Stimulated activated CD8-positive, alpha-beta memory T cell treated with anti-CD3 and anti-CD28 coated beads, Interleukin-4, amount 100 ng/mL, for 24 hours (primary cell): ENCODE measurements at regions not wholly inside any gene's neighbourhood (a gene's known extent, or its start where the extent isn't known, plus 50 kb on each side); places are given as distances from the start of the nearest gene placed in this dataset.
"Not testable (repeated sequence)": the region's sequence is repeated elsewhere in the genome, so short reads cannot be mapped to it uniquely, and the experiment has no call there.

Source experiments
- DNase-seq: peaks from one replicate; pipeline ENCODE4 v3.0.0-alpha.2; 2020; ENCODE audit warnings: low read depth

GRCh38 chr6:144683216-144684070, 398.3 kb downstream of the UTRN start:
- no peak for DNase-seq

GRCh38 chr6:144688713-144689112, 403.6 kb downstream of the UTRN start:
- no peak for DNase-seq

DNA sequence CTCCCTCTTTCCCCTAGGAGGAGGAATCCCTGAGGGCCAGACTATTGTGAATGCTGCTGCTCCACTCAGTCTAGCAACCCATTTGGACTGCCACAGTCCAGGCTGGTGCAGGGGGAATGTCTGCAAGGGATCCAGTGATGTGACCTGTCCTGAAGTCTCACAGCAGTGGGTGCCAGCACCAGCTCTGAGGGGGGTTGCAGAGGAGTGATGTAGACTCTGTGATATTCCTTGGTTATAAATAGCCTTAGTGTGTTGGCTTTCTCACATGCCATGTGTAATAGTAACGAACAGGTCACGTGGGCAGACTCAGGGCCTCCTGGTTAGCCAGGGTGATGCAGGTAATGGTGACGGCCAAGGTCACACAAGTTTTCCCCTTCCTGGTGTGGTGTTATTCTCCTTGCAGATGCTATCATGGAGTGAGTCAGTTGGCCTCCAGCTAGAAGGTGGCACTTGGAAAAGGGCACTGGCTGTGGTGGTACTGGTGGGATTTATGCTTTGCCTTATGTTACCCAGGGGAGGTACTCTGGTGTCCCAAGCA, 404.4 kb downstream of the UTRN start:
- no peak for DNase-seq

- no peak for DNase-seq
Observed at GRCh38 chr6:144690133-144690532, 405.0 kb downstream of the UTRN start.

- no peak for DNase-seq
Observed at GRCh38 chr6:144690666-144691065, 405.5 kb downstream of the UTRN start.

DNA sequence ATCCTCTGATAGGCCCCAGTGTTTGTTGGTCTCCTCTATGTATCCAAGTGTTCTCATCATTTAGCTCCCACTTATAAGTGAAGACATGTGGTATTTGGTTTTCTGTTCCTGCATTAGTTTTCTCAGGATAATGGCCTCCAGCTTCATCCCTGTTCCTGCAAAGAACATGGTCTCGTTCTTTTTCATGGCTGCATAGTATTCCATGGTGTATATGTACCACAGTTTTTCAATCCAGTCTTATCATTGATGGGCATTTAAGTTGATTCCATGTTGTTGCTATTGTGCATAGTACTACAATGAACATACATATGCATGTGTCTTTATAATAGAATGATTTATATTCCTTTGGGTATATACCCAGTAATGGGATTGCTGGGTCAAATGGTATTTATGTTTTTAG, 406.9 kb downstream of the UTRN start:
- DNase-seq: not testable (repeated sequence)

- no peak for DNase-seq
Observed at GRCh38 chr6:144695858-144696533, 410.9 kb downstream of the UTRN start.

- DNase-seq: no peak
Observed at GRCh38 chr6:144696610-144697368, 411.7 kb downstream of the UTRN start.

DNA sequence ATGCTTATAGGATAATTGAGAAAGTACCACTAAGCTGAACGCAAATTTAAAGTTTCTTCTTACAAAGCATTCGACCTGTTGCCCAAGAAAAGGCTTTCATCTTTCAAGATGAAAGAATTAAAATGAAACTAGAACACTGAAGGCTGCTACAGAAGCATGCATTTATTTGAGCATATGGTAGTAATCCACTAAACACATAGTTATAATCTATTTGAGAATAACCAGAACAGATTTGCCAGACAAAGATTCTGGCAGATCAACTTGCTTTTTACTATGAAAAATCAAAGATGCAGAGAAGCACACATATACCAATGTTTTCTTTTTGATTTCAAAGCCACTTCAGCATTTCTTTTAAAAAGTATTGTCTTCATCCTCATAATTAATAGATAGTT, 412.2 kb downstream of the UTRN start:
- no peak for DNase-seq

GRCh38 chr6:144697801-144698200, 412.7 kb downstream of the UTRN start:
- DNase-seq: no peak

- no peak for DNase-seq
Observed at GRCh38 chr6:144702781-144703180, 417.6 kb downstream of the UTRN start.

GRCh38 chr6:144710207-144710606, 425.1 kb downstream of the UTRN start:
- DNase-seq: no peak

- DNase-seq: no peak
Observed at GRCh38 chr6:144711661-144712060, 426.5 kb downstream of the UTRN start.

DNA sequence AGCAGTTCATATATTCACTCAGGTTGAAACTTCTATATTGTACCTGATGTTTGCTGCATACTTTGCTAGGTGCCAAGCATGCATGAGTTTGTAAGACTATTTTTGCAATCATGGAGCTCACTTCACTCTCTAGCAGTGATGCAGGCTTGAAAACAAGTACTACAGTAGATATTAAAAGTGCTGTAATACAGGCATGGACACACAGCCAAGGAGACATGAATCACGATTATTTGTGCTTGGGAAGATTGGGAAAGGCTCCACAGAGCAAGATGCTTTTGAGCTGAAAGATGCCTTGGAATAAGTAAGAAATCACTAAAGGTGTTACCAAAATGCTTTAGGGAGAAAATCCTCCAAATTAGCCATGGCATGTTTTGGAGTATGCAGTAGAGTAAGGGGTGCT, 427.4 kb downstream of the UTRN start:
- no peak for DNase-seq

GRCh38 chr6:144714021-144714712, 429.0 kb downstream of the UTRN start:
- no peak for DNase-seq

DNA sequence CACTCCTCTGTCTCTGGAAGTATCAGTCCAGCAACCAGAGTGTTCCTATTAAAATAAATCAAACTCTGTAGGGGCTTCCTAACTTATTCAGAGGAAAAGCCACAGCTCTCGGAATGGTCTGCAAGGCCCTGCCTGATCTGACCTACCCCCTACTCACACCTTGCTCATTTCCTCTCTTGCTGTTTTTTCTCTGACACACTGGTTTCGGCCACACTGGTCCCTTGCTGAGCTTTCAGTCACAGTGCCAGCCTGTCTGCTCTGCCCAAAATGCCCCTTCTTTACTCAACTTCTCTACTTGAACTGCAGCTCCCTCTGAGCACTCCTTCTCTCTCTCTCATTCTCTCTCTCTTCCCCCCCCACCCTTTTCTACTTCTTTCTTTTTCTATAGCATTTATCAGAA, 430.2 kb downstream of the UTRN start:
- no peak for DNase-seq

- no peak for DNase-seq
Observed at GRCh38 chr6:144718431-144718830, 433.3 kb downstream of the UTRN start.

DNA sequence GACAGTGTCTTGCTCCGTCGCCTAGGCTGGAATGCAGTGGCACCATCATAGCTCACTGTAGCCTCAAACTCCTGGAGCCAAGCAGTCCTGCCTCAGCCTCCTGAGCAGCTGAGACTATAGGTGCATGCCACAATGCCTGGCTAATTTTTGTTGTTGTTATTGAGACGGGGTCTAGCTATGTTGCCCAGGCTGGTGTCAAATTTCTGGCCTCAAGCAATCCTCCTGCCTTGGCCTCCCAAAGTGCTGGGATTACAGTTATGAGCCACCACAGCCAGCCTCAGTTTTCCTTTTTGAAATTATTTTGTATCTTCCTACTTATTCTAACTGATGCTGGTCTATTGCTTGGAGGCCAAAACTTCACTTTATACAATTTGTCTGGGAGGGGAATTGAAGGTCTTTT, 436.1 kb downstream of the UTRN start:
- no peak for DNase-seq

DNA sequence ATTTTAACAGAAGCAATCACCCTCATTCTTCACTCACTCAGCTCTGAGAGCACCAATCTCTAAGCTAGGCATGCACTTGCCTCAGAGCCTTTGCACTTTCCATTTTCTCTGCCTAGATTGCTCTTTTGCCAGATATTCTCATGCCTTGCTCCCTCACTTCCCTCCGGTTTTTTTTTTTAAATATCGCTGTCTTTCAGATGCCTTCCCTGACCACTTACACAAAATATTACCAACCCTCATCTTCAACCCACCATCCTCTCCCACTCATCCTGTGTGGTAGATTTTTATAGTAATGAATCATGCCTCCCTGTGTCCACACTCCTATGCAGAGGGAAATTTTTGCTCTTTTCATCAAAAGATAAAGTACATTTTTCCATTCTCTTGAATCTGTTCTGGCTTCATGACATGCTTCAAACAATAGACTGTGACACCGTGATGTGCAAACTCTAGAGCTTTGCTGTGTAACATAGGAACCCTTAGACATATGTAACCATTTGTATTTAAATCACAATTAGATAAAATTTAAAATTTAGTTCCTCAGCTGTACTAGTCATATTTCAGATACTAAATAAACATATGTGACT, 437.1 kb downstream of the UTRN start:
- no peak for DNase-seq

- DNase-seq: no peak
Observed at GRCh38 chr6:144722925-144723324, 437.8 kb downstream of the UTRN start.

- DNase-seq: no peak
Observed at GRCh38 chr6:144723431-144723830, 438.3 kb downstream of the UTRN start.

DNA sequence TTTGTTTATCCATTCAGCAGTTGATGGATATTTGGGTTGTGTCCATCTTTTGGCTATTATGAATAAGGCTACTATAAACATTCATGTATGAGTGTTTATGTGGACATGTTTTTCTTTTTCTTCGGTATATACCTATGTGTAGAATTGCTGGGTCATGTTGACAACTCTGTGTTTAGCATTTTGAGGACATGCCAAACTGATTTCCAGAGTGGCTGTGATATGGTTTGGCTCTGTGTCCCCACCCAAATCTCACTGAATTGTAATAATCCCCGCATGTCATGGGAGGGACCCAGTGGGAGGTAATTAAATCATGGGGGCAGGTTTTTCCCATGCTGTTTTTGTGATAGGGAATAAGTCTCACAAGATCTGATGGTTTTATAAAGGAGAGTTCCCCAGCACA, 439.7 kb downstream of the UTRN start:
- no peak for DNase-seq
